ENCODE measurements at regions not wholly inside any gene's neighbourhood (a gene's known extent, or its start where the extent isn't known, plus 50 kb on each side); places are given as distances from the start of the nearest gene placed in this dataset.

DNA sequence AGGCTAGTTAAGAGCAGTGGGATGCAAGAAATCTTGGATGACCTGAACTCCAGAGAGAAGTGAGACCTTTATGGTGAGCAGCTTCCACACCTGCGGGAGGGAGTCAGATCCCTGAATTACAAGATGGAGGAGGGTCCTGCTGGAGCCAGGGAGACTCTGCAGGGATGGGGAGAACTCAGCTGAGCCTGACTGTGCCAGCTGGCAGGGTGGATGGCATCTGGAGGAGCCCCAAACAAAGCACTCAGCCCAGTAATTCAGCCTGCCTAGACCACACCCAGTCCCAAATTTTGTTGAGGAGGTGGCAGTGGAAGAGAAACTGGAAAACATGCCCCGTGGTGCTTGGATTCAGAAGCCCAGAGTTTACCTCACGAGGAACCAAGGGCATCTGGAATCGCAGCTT, 208.2 kb downstream of the WDR11 start:
- Histone ChIP-seq H2AFZ (no peak overlapping the region), H3K27me3 (no peaks in the 10 kb centered on the region), H3K4me2 (no peak overlapping the region), H3K9me2 (replicated peaks; ENCODE audit: insufficient read depth) (no peaks in the 10 kb centered on the region), H3K9me3 (ENCODE audit: low read depth) (no peaks in the 10 kb centered on the region), H3K4me3 (no peak overlapping the region), H3K79me2 (no peaks in the 10 kb centered on the region), H3K27ac (no peak overlapping the region), H4K20me1 (ENCODE audit: insufficient read depth, poor library complexity, severe bottlenecking) (no peaks in the 10 kb centered on the region), H3K4me1 (ENCODE audit: insufficient read depth) (peaks cover 27% of the 10 kb centered on the region), H3K36me3 (replicated peaks; ENCODE audit: insufficient read depth, low read depth) (no peaks in the 10 kb centered on the region)
- no peak for DNase-seq (ENCODE audit: low spot score)
- TF ChIP-seq EZH2 (IDR thresholded peaks at IDR 0.05; ENCODE audit: borderline replicate concordance) (no peak), EZH2phosphoT487 (IDR thresholded peaks at IDR 0.05; ENCODE audit: low read depth, severe bottlenecking, unreplicated experiment) (no peak)
- TF ChIP-seq, protein P1, sequence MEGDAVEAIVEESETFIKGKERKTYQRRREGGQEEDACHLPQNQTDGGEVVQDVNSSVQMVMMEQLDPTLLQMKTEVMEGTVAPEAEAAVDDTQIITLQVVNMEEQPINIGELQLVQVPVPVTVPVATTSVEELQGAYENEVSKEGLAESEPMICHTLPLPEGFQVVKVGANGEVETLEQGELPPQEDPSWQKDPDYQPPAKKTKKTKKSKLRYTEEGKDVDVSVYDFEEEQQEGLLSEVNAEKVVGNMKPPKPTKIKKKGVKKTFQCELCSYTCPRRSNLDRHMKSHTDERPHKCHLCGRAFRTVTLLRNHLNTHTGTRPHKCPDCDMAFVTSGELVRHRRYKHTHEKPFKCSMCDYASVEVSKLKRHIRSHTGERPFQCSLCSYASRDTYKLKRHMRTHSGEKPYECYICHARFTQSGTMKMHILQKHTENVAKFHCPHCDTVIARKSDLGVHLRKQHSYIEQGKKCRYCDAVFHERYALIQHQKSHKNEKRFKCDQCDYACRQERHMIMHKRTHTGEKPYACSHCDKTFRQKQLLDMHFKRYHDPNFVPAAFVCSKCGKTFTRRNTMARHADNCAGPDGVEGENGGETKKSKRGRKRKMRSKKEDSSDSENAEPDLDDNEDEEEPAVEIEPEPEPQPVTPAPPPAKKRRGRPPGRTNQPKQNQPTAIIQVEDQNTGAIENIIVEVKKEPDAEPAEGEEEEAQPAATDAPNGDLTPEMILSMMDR (IDR thresholded peaks at IDR 0.05; ENCODE audit: poor library complexity) = no peak
- 74% methylated on average over 4 of the region's 4 CpGs for WGBS (ENCODE audit: low lambda C conversion rate, missing lambda C conversion rate)

DNA sequence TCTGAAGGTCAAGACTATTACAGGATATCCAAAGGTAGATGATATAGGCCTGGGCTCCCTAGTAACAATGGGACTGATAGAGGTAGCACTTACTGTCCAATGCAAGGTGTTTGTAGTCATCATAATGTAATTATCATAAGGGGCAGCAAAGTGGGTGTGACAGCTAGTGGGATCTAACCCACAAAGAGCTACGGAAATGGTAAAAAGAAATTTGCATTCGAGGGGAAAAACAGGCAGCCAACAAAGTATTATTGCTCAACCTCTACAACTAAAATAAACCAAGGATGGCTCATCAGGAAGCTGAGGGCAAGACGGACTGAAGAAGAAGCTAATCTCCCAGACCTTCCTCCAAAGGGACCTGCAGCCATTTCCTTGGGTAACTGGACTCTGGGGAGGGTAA, 211.0 kb downstream of the WDR11 start:
- no peaks in the 10 kb centered on the region for H4K20me1 ChIP-seq (ENCODE audit: insufficient read depth, poor library complexity, severe bottlenecking)
- H2AFZ ChIP-seq = no peak overlapping the region
- H3K79me2 ChIP-seq = no peaks in the 10 kb centered on the region
- no peak overlapping the region for H3K27ac ChIP-seq
- no peaks in the 10 kb centered on the region for H3K9me2 ChIP-seq (replicated peaks; ENCODE audit: insufficient read depth)
- H3K4me1 ChIP-seq (ENCODE audit: insufficient read depth) = peaks cover 25% of the 10 kb centered on the region
- no peak overlapping the region for H3K4me3 ChIP-seq
- WGBS (ENCODE audit: low lambda C conversion rate, missing lambda C conversion rate) = 86% methylated on average over 3 of the region's 3 CpGs
- no peak for TF ChIP-seq EZH2phosphoT487 (IDR thresholded peaks at IDR 0.05; ENCODE audit: low read depth, severe bottlenecking, unreplicated experiment)
- TF ChIP-seq, protein P1 (IDR thresholded peaks at IDR 0.05; ENCODE audit: poor library complexity) = no peak
- TF ChIP-seq EZH2 (IDR thresholded peaks at IDR 0.05; ENCODE audit: borderline replicate concordance) = no peak
- H3K4me2 ChIP-seq = no peak overlapping the region
- no peaks in the 10 kb centered on the region for H3K27me3 ChIP-seq
- no peak for DNase-seq (ENCODE audit: low spot score)
- H3K36me3 ChIP-seq (replicated peaks; ENCODE audit: insufficient read depth, low read depth) = no peaks in the 10 kb centered on the region
- no peaks in the 10 kb centered on the region for H3K9me3 ChIP-seq (ENCODE audit: low read depth)

DNA sequence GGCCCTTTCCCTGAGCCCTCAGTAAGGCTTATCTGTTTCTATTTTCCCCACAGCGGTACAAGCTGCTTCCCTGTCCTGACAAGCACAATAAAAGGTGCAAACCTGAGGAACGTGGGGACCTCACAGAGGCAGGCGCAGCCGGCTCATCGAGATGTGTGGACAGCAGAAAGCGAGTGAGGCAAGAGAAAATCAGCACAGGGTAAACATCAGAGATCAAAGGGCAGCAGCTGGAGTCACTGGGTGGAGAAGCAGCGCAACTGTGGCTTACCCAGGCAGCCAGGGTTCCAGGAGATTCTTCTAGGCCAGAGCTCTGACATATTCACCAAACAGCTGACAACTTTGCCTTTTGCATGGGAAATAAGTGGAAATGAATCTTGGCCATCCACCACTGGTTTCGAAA, 212.6 kb downstream of the WDR11 start:
- Histone ChIP-seq H3K27ac (peak overlapping the region; percentile 22), H4K20me1 (ENCODE audit: insufficient read depth, poor library complexity, severe bottlenecking) (no peaks in the 10 kb centered on the region), H3K4me3 (no peak overlapping the region), H2AFZ (no peak overlapping the region), H3K4me1 (ENCODE audit: insufficient read depth) (peaks cover 22% of the 10 kb centered on the region), H3K9me3 (ENCODE audit: low read depth) (no peaks in the 10 kb centered on the region), H3K79me2 (no peaks in the 10 kb centered on the region), H3K4me2 (no peak overlapping the region), H3K36me3 (replicated peaks; ENCODE audit: insufficient read depth, low read depth) (no peaks in the 10 kb centered on the region), H3K9me2 (replicated peaks; ENCODE audit: insufficient read depth) (no peaks in the 10 kb centered on the region), H3K27me3 (no peaks in the 10 kb centered on the region)
- TF ChIP-seq, protein P1 (IDR thresholded peaks at IDR 0.05; ENCODE audit: poor library complexity) = no peak
- TF ChIP-seq EZH2phosphoT487 (IDR thresholded peaks at IDR 0.05; ENCODE audit: low read depth, severe bottlenecking, unreplicated experiment) (no peak), EZH2 (IDR thresholded peaks at IDR 0.05; ENCODE audit: borderline replicate concordance) (no peak)
- 21% methylated on average over 8 of the region's 8 CpGs for WGBS (ENCODE audit: low lambda C conversion rate, missing lambda C conversion rate)
- DNase-seq (ENCODE audit: low spot score) = peak; percentile 77

DNA sequence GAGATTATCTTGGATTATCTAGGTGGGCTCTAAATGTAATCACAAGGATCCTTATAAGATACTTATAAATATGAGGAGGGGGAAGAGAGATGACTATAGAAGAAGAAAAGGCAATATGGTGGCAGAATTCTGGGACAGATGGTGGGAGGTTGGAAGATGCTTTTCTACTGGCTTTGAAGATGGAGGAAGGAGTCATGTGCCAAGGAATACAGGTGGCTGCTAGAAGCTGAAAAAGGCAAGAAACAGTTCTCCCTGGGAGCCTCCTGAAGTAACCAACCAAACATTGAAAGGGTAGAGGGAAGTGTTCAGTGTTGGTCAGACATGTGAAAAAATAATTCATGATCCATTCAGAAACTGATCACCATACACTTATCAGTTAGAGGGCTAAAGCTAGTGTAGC, 213.3 kb downstream of the WDR11 start:
- Histone ChIP-seq H4K20me1 (ENCODE audit: insufficient read depth, poor library complexity, severe bottlenecking) (no peaks in the 10 kb centered on the region), H3K4me1 (ENCODE audit: insufficient read depth) (peaks cover 17% of the 10 kb centered on the region), H3K4me2 (no peak overlapping the region), H2AFZ (no peak overlapping the region), H3K9me3 (ENCODE audit: low read depth) (no peaks in the 10 kb centered on the region), H3K79me2 (no peaks in the 10 kb centered on the region), H3K27ac (peak overlapping the region; percentile 22), H3K27me3 (no peaks in the 10 kb centered on the region), H3K36me3 (replicated peaks; ENCODE audit: insufficient read depth, low read depth) (no peaks in the 10 kb centered on the region), H3K4me3 (no peak overlapping the region), H3K9me2 (replicated peaks; ENCODE audit: insufficient read depth) (no peaks in the 10 kb centered on the region)
- DNase-seq (ENCODE audit: low spot score) = no peak
- TF ChIP-seq EZH2phosphoT487 (IDR thresholded peaks at IDR 0.05; ENCODE audit: low read depth, severe bottlenecking, unreplicated experiment) (no peak), EZH2 (IDR thresholded peaks at IDR 0.05; ENCODE audit: borderline replicate concordance) (no peak)
- TF ChIP-seq, protein P1 (IDR thresholded peaks at IDR 0.05; ENCODE audit: poor library complexity) = no peak
